A549 (cell line): ENCODE measurements at regions not wholly inside any gene's neighbourhood (a gene's known extent, or its start where the extent isn't known, plus 50 kb on each side); places are given as distances from the start of the nearest gene placed in this dataset.

Experiments
- ATAC-seq, 2 experiments: fragments of 200-7000 bp in 1 of 2; fragments of >200 bp in 1 of 2; cut with Nextera tagmentation in 1 of 2; cut with Tn5 transposase in 1 of 2; 3 replicates each; pipeline versions ENCODE4 v1.8.0 to v1.9.1; 2018 to 2020; ENCODE audit warnings: mild to moderate bottlenecking in 1 of 2, moderate library complexity in 1 of 2
- CTCF ChIA-PET: fragments of 300-600 bp; sonication (Branson Sonifier 250); formaldehyde crosslinking; extraction: SDS; loops from one replicate; lab custom pipeline; 2021; ENCODE audit warnings: antibody characterized with exemption, inconsistent platforms; lab: Yijun Ruan, JAX
- POLR2A ChIA-PET: fragments of 350-600 bp; formaldehyde crosslinking; extraction: SDS; loops from one replicate; lab custom pipeline; 2021; ENCODE audit warnings: antibody characterized with exemption, inconsistent platforms; lab: Yijun Ruan, JAX
- DNase-seq, 2 experiments: peaks; one replicate each; pipeline versions ENCODE4 v3.0.0 to v3.0.0-alpha.2; 2011 to 2016; ENCODE audit warnings: low read depth in 1 of 2, low spot score in 1 of 2
- FAIRE-seq: peaks from 2 replicates; lab custom pipeline; 2011; peaks lifted over from hg19 to GRCh38; lab: Jason Lieb, UNC
- H3K27ac ChIP-seq, 2 experiments: fragments of >200 bp; sonication (Bioruptor Twin); formaldehyde crosslinking; 3 replicates each; pipeline ENCODE4 v1.5.1; 2016 to 2017
- H3K4me1 ChIP-seq: fragments of >200 bp; sonication (Bioruptor Twin); formaldehyde crosslinking; 3 replicates; pipeline ENCODE4 v1.6.1; 2016
- H3K4me2 ChIP-seq: fragments of >200 bp; sonication (Bioruptor Twin); formaldehyde crosslinking; 3 replicates; pipeline ENCODE4 v1.6.1; 2016
- H3K4me3 ChIP-seq: fragments of >200 bp; sonication (Bioruptor Twin); formaldehyde crosslinking; 3 replicates; pipeline ENCODE4 v1.5.1; 2016
- H3K9me3 ChIP-seq: fragments of >200 bp; sonication (Bioruptor Twin); formaldehyde crosslinking; 3 replicates; pipeline ENCODE4 v1.6.1; 2016
- BHLHE40 ChIP-seq: IDR thresholded peaks from 2 replicates; pipeline ENCODE4 v1.6.1; 2012; ENCODE audit warnings: low read depth, low read length, inconsistent platforms
- CBX8 ChIP-seq: fragments of 200-600 bp; sonication (generic); IDR thresholded peaks from 2 replicates; pipeline ENCODE4 v1.6.1; 2016
- CHD4 ChIP-seq: fragments of 200-600 bp; sonication (generic); IDR thresholded peaks from 2 replicates; pipeline ENCODE4 v1.6.1; 2016; ENCODE audit warnings: antibody characterized with exemption, mild to moderate bottlenecking, borderline replicate concordance
- EP300 ChIP-seq, 2 experiments: fragments of >200 bp; sonication (Bioruptor Twin); formaldehyde crosslinking; IDR thresholded peaks; 2 replicates in 1 of 2; 3 replicates in 1 of 2; pipeline ENCODE4 v1.6.1; 2016 to 2017
- FOSB ChIP-seq: fragments of 250-450 bp; sonication (Bioruptor Pico); IDR thresholded peaks from 2 replicates; pipeline ENCODE4 v1.5.0; 2020; ENCODE audit warnings: mild to moderate bottlenecking, moderate library complexity
- FOSL2 ChIP-seq, 2 experiments: fragments of 450-650 bp in 1 of 2; fragments of >200 bp in 1 of 2; sonication (Bioruptor Twin) in 1 of 2; formaldehyde crosslinking; IDR thresholded peaks; 2 replicates each; pipeline versions ENCODE4 v1.5.0 to v1.6.1; 2016 to 2020; ENCODE audit warnings: mild to moderate bottlenecking in 1 of 2, moderate library complexity in 1 of 2
- FOXS1 ChIP-seq: fragments of 250-450 bp; sonication (Bioruptor Pico); IDR thresholded peaks from 2 replicates; pipeline ENCODE4 v1.5.0; 2020; ENCODE audit warnings: mild to moderate bottlenecking, moderate library complexity
- HEYL ChIP-seq: fragments of 250-450 bp; sonication (Bioruptor Pico); IDR thresholded peaks from 2 replicates; pipeline ENCODE4 v1.8.0; 2021; ENCODE audit warnings: mild to moderate bottlenecking, moderate library complexity
- HOXB5 ChIP-seq: fragments of 250-450 bp; sonication (Bioruptor Pico); IDR thresholded peaks from 2 replicates; pipeline ENCODE4 v1.5.0; 2020; ENCODE audit warnings: mild to moderate bottlenecking, moderate library complexity
- KDM5A ChIP-seq: fragments of 200-600 bp; sonication (generic); IDR thresholded peaks from 2 replicates; pipeline ENCODE4 v1.6.1; 2016; ENCODE audit warnings: antibody characterized with exemption, mild to moderate bottlenecking
- MAFK ChIP-seq: fragments of 450-650 bp; IDR thresholded peaks from 2 replicates; pipeline ENCODE4 v1.6.1; 2014; ENCODE audit not compliant: partially characterized antibody
- MYC ChIP-seq: IDR thresholded peaks from 2 replicates; pipeline ENCODE4 v1.6.1; 2012; ENCODE audit warnings: mild to moderate bottlenecking, inconsistent platforms, low read length, improper control_type of control experiment, borderline replicate concordance
- NPAS2 ChIP-seq: fragments of 250-450 bp; sonication (Bioruptor Pico); IDR thresholded peaks from 2 replicates; pipeline ENCODE4 v1.8.0; 2022; ENCODE audit warnings: mild to moderate bottlenecking, moderate library complexity, borderline replicate concordance
- NR3C1 ChIP-seq: fragments of >200 bp; sonication (Bioruptor Twin); formaldehyde crosslinking; IDR thresholded peaks from 3 replicates; pipeline ENCODE4 v1.6.1; 2017
- PHF8 ChIP-seq: fragments of 200-600 bp; sonication (generic); IDR thresholded peaks from 2 replicates; pipeline ENCODE4 v1.6.1; 2016; ENCODE audit warnings: low read depth, mild to moderate bottlenecking, antibody characterized with exemption, moderate library complexity, borderline replicate concordance
- POLR2A ChIP-seq: IDR thresholded peaks from 2 replicates; pipeline ENCODE4 v1.6.1; 2012; ENCODE audit warnings: mild to moderate bottlenecking, low read length
- RCOR1 ChIP-seq: fragments of 150-350 bp; IDR thresholded peaks from 2 replicates; pipeline ENCODE4 v1.6.1; 2014; ENCODE audit warnings: antibody characterized with exemption, low read length, low read depth
- RNF2 ChIP-seq: fragments of 200-600 bp; sonication (generic); IDR thresholded peaks from 2 replicates; pipeline ENCODE4 v1.6.1; 2016; ENCODE audit warnings: low read depth, mild to moderate bottlenecking, antibody characterized with exemption, moderate library complexity, borderline replicate concordance
- SMC3 ChIP-seq: fragments of >200 bp; sonication (Bioruptor Twin); formaldehyde crosslinking; IDR thresholded peaks from 3 replicates; pipeline ENCODE4 v1.6.1; 2018; ENCODE audit warnings: inconsistent platforms
- ZNF302 ChIP-seq: fragments of 250-450 bp; sonication (Bioruptor Pico); IDR thresholded peaks from 2 replicates; pipeline ENCODE4 v1.9.0; 2021; ENCODE audit warnings: inconsistent platforms, mild to moderate bottlenecking, moderate library complexity
- WGBS: methylation state at CpG from one replicate; pipeline ENCODE4 v1.1.6; 2017; ENCODE audit errors: missing lambda C conversion rate; 5-methylcytosine and 5-hydroxymethylcytosine counted together
- TF ChIP-seq, protein P1 (sequence below): IDR thresholded peaks from 2 replicates; pipeline ENCODE4 v1.6.1; 2012
- TF ChIP-seq, protein P2 (sequence below): fragments of 250-450 bp; sonication (Bioruptor Pico); IDR thresholded peaks from 2 replicates; pipeline ENCODE4 v1.5.0; 2021; ENCODE audit warnings: mild to moderate bottlenecking, moderate library complexity, borderline replicate concordance
- TF ChIP-seq, protein P3 (sequence below): fragments of >200 bp; sonication (Bioruptor Twin); formaldehyde crosslinking; IDR thresholded peaks from 3 replicates; pipeline ENCODE4 v1.6.1; 2016

DNA sequence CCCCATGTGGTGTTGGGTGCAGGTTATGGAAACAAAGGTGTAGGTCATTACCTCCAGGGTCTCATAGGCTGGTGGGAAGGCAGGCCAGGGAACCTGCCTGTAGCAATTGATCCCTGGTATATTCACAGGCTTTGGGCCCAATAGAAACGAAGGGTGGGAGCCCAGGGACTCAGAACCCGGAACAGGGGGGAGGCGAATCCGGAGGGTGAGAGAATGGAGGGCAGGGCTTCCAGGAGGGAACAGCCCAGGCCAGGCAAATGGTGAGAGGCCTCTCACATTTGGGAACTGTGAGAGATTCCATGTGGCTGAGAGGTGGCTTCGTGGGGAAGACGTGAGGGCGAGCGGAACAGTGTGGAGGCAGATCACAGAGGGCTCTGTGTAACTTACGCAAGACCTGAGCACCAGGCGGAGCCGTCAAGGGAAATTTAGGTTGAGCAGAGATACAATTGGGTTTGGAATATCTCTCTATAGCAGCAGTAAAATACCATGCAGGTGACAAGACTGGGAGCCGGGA lies 267.1 kb downstream of the ERMARD start:
- ChIA-PET POLR2A (no interaction called here), CTCF (interaction anchor here (1.6 kb wide), 1 partner anchor 10 kb away, joined by 5 read pairs; no protein-coding TSS in a partner anchor)
- Histone ChIP-seq H3K4me2 (no peak overlapping the region), H3K27ac (no peak overlapping the region), H3K4me3 (no peak overlapping the region), H3K9me3 (no peaks in the 10 kb centered on the region), H3K4me1 (no peaks in the 10 kb centered on the region)
- DNase-seq (no peak), FAIRE-seq (no peak), ATAC-seq (no peak)
- TF ChIP-seq RCOR1 (no peak), BHLHE40 (no peak), MYC (no peak), PHF8 (no peak), ZNF302 (CRISPR knock-in tag) (no peak), EP300 (IDR thresholded peaks at IDR 0.05) (no peak), CBX8 (no peak)
- TF ChIP-seq, all 56 proteins: peak for 0
- WGBS, result 55% methylated on average over 12 of the region's 12 CpGs

DNA sequence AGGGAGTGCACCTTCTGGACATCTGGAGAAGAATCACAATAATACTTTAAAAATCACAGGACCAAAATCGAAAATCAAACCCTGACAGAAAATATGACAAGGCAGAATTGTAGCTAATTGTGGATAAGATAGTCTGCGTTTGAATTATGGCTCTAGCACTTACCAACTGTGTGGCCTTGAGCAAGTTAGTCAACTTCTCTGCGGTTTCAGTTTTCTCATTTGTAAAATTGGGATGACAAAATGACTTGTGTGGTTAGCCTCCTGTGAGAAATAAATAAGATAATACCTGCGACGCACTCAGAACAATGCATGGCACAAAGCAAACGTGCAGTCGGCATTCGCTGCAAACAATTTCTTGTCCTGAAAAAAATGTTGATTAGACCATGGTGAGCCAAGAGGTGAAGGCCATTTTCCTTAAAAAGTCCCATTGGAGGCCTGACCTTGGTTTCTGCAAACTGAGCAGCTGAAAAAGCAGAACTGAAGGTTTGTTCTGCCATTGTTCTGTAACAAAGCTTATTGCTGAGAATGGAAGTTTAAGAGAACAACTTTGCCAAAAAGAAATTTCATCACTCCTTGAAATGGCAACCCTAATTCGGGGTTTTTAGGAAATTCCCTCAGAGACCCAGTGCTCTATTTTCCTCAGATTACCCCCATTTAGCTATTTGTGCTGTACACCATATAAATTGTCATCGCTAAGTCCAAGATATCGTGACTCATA lies 266.3 kb downstream of the ERMARD start:
- ChIA-PET POLR2A (no interaction called here), CTCF (interaction anchor here (1.6 kb wide), 1 partner anchor 9 kb away, joined by 5 read pairs; no protein-coding TSS in a partner anchor)
- no peak overlapping the region for H3K4me2 ChIP-seq
- FAIRE-seq, result no peak
- ATAC-seq, result no peak
- WGBS, result 65% methylated on average over 11 of the region's 11 CpGs
- no peaks in the 10 kb centered on the region for H3K9me3 ChIP-seq
- TF ChIP-seq NPAS2 (CRISPR knock-in tag), result no peak
- no peak for TF ChIP-seq RNF2
- TF ChIP-seq ZNF302 (CRISPR knock-in tag), result no peak
- no peak for TF ChIP-seq POLR2A
- DNase-seq, result no peak
- H3K4me1 ChIP-seq, result no peaks in the 10 kb centered on the region
- no peak overlapping the region for H3K4me3 ChIP-seq
- no peak overlapping the region for H3K27ac ChIP-seq

DNA sequence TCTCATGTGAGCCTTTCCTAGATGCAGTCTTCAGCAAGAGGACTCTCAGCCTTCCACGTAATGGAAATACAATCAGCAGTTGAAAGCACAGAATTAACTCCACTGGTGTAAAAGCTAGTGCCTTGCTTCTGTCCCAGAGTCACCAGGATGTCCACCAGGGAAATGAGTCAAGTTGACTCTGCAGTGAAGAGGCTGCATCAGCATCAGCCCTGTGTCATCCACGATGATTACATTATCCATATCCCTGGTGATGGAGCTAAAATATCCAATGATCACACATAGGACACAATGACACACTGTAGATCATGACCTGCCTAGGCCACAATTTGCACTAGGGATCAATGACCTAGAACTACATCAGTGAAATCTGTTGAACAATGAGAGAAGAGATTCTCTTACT lies 262.4 kb downstream of the ERMARD start:
- ATAC-seq (no peak), FAIRE-seq (no peak)
- POLR2A ChIA-PET, result no interaction called here
- H3K4me3 ChIP-seq, result no peak overlapping the region
- no peak overlapping the region for H3K4me2 ChIP-seq
- no peak overlapping the region for H3K27ac ChIP-seq
- WGBS, result 0% methylated on average over 2 of the region's 2 CpGs
- TF ChIP-seq, protein P1, sequence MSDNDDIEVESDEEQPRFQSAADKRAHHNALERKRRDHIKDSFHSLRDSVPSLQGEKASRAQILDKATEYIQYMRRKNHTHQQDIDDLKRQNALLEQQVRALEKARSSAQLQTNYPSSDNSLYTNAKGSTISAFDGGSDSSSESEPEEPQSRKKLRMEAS, result no peak
- TF ChIP-seq, protein P2, sequence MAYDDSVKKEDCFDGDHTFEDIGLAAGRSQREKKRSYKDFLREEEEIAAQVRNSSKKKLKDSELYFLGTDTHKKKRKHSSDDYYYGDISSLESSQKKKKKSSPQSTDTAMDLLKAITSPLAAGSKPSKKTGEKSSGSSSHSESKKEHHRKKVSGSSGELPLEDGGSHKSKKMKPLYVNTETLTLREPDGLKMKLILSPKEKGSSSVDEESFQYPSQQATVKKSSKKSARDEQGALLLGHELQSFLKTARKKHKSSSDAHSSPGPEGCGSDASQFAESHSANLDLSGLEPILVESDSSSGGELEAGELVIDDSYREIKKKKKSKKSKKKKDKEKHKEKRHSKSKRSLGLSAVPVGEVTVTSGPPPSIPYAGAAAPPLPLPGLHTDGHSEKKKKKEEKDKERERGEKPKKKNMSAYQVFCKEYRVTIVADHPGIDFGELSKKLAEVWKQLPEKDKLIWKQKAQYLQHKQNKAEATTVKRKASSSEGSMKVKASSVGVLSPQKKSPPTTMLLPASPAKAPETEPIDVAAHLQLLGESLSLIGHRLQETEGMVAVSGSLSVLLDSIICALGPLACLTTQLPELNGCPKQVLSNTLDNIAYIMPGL (CRISPR knock-in tag), result no peak
- TF ChIP-seq, protein P3, sequence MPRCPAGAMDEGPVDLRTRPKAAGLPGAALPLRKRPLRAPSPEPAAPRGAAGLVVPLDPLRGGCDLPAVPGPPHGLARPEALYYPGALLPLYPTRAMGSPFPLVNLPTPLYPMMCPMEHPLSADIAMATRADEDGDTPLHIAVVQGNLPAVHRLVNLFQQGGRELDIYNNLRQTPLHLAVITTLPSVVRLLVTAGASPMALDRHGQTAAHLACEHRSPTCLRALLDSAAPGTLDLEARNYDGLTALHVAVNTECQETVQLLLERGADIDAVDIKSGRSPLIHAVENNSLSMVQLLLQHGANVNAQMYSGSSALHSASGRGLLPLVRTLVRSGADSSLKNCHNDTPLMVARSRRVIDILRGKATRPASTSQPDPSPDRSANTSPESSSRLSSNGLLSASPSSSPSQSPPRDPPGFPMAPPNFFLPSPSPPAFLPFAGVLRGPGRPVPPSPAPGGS, result no peak
- TF ChIP-seq HOXB5 (CRISPR knock-in tag) (no peak), HEYL (CRISPR knock-in tag) (no peak), FOXS1 (CRISPR knock-in tag) (no peak), KDM5A (no peak), MAFK (no peak), SMC3 (no peak), CHD4 (no peak), FOSB (no peak), NR3C1 (no peak), FOSL2 (IDR thresholded peaks at IDR 0.05) (no peak), FOSL2 (CRISPR knock-in tag; IDR thresholded peaks at IDR 0.05) (no peak), EP300 (IDR thresholded peaks at IDR 0.05) (no peak)
- TF ChIP-seq, all 56 proteins: peak for 0
- CTCF ChIA-PET, result no interaction called here
- H3K4me1 ChIP-seq, result no peaks in the 10 kb centered on the region
- H3K9me3 ChIP-seq, result no peaks in the 10 kb centered on the region
- no peak for DNase-seq
